Stomach (tissue), 8 donors: ENCODE measurements at regions not wholly inside any gene's neighbourhood (a gene's known extent, or its start where the extent isn't known, plus 50 kb on each side); places are given as distances from the start of the nearest gene placed in this dataset.
"Not testable (repeated sequence)": the region's sequence is repeated elsewhere in the genome, so short reads cannot be mapped to it uniquely, and the experiment has no call there.

Experiments used
- DNase-seq, 2 donors: peaks; one replicate each; pipeline versions ENCODE4 v3.0.0 to v3.0.0-alpha.2; 2013 to 2019
- H3K27ac ChIP-seq, 5 donors: fragments of 200-600 bp in 4 of 5; sonication (generic) in 4 of 5; one replicate each; pipeline ENCODE4 v1.5.1; 2013 to 2019; ENCODE audit warnings: mild to moderate bottlenecking in 1 of 5, moderate library complexity in 1 of 5
- H3K27me3 ChIP-seq, 3 donors: fragments of 200-600 bp; sonication (generic); one replicate each; pipeline ENCODE4 v1.5.1; 2017 to 2019; ENCODE audit warnings: mixed run types in 1 of 3
- H3K36me3 ChIP-seq, 4 donors: fragments of 200-600 bp; sonication (generic); 1 replicate in 3 of 4; 2 replicates in 1 of 4; pipeline ENCODE4 v1.5.1; 2016 to 2019
- H3K4me1 ChIP-seq, 4 donors: fragments of 200-600 bp; sonication (generic); one replicate each; pipeline ENCODE4 v1.5.1; 2016 to 2019
- H3K4me3 ChIP-seq, 4 donors: fragments of 200-600 bp; sonication (generic) in 3 of 4; one replicate each; pipeline ENCODE4 v1.5.1; 2016 to 2019; ENCODE audit warnings: mild to moderate bottlenecking in 1 of 4
- H3K9me3 ChIP-seq, 4 donors: fragments of 200-600 bp; sonication (generic); one replicate each; pipeline ENCODE4 v1.5.1; 2016 to 2019
- EP300 ChIP-seq: sonication (generic); formaldehyde crosslinking; IDR thresholded peaks from one replicate; pipeline ENCODE4 v1.6.1; 2017; ENCODE audit warnings: antibody characterized with exemption
- POLR2A ChIP-seq, 4 donors: fragments of 450-650 bp; IDR thresholded peaks; one replicate each; pipeline ENCODE4 v1.6.1; 2016; ENCODE audit warnings: antibody characterized with exemption in 4 of 4, control low read depth in 2 of 4, mild to moderate bottlenecking in 1 of 4, moderate library complexity in 1 of 4
- POLR2AphosphoS5 ChIP-seq, 3 donors: sonication (generic); formaldehyde crosslinking; IDR thresholded peaks; one replicate each; pipeline ENCODE4 v1.6.1; 2016; ENCODE audit warnings: antibody characterized with exemption in 3 of 3
- WGBS, 5 donors: extraction: QIAGEN DNeasy Blood & Tissue Kit in 3 of 5; methylation state at CpG; one replicate each; pipeline versions ENCODE4 v1.1.5 to v1.1.7; 2013 to 2018; 5-methylcytosine and 5-hydroxymethylcytosine counted together
- intact Hi-C: fragments of 100-400 bp; cut with DNase I; formaldehyde crosslinking; loops from one replicate; pipeline ENCODE4 v1.15.1; 2023; ENCODE audit warnings: low total_unique reads
- TF ChIP-seq, protein P1 (sequence below), 7 experiments: fragments of 450-650 bp in 4 of 7; fragments of 200-600 bp in 3 of 7; sonication (generic) in 3 of 7; IDR thresholded peaks; one replicate each; pipeline ENCODE4 v1.5.1; 2016 to 2019; ENCODE audit warnings: antibody characterized with exemption in 7 of 7, control low read depth in 2 of 7, mild to moderate bottlenecking in 1 of 7
- donor health status: healthy with polysubstance abuse.
- donor health status: Bipolar disorder and iron deficiency.
- donor health status: healthy.

DNA sequence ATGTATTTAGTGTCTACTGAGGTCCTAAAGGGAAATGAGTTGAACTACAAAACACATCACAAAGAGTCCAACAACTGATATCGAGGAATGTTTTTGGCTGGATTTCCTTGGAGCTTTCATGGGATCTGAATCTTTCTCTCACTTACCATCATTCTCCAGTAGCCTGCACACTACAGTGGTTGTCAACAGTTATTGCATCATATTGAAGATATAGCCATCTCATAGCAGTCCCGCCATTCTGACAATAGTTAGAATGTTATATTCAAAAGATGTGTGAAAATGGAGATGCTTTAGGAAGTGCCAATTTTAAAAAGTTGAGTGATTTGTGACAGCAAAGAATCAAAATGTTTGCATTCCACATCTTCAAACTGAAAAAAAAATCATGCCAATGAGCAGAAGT is 186.8 kb downstream of the DSC3 start:
- H3K4me3 ChIP-seq: no peak overlapping the region
- intact Hi-C loops: no loop called here
- no peaks in the 10 kb centered on the region for H3K4me1 ChIP-seq
- no peaks in the 10 kb centered on the region for H3K9me3 ChIP-seq
- TF ChIP-seq POLR2A (IDR thresholded peaks at IDR 0.05) (no peak), POLR2AphosphoS5 (IDR thresholded peaks at IDR 0.05) (no peak), EP300 (no peak)
- TF ChIP-seq, protein P1, sequence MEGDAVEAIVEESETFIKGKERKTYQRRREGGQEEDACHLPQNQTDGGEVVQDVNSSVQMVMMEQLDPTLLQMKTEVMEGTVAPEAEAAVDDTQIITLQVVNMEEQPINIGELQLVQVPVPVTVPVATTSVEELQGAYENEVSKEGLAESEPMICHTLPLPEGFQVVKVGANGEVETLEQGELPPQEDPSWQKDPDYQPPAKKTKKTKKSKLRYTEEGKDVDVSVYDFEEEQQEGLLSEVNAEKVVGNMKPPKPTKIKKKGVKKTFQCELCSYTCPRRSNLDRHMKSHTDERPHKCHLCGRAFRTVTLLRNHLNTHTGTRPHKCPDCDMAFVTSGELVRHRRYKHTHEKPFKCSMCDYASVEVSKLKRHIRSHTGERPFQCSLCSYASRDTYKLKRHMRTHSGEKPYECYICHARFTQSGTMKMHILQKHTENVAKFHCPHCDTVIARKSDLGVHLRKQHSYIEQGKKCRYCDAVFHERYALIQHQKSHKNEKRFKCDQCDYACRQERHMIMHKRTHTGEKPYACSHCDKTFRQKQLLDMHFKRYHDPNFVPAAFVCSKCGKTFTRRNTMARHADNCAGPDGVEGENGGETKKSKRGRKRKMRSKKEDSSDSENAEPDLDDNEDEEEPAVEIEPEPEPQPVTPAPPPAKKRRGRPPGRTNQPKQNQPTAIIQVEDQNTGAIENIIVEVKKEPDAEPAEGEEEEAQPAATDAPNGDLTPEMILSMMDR (IDR thresholded peaks at IDR 0.05): no peak
- no peak for DNase-seq
- no peak overlapping the region for H3K27ac ChIP-seq
- no peaks in the 10 kb centered on the region for H3K36me3 ChIP-seq
- H3K27me3 ChIP-seq: no peaks in the 10 kb centered on the region
- 77 to 83% (median 83%) methylated on average over 2 of the region's 2 CpGs for WGBS, 5 donors

GRCh38 chr18:30852980-30853379 is 189.6 kb downstream of the DSC3 start:
- no peak for DNase-seq
- Histone ChIP-seq H3K4me3 (no peak overlapping the region), H3K27me3 (no peaks in the 10 kb centered on the region), H3K9me3 (peaks cover 0 to 16% (median 10%) of the 10 kb centered on the region in 4 donors), H3K36me3 (no peaks in the 10 kb centered on the region), H3K27ac (no peak overlapping the region), H3K4me1 (no peaks in the 10 kb centered on the region)
- no peak for TF ChIP-seq POLR2A (IDR thresholded peaks at IDR 0.05)
- no peak for TF ChIP-seq EP300
- TF ChIP-seq POLR2AphosphoS5 (IDR thresholded peaks at IDR 0.05): no peak
- TF ChIP-seq, protein P1 (IDR thresholded peaks at IDR 0.05): no peak
- intact Hi-C loops: no loop called here

- H3K27ac ChIP-seq: no peak overlapping the region
- no peaks in the 10 kb centered on the region for H3K27me3 ChIP-seq
- no peak for TF ChIP-seq POLR2A (IDR thresholded peaks at IDR 0.05)
- TF ChIP-seq, protein P1 (IDR thresholded peaks at IDR 0.05): no peak
- intact Hi-C loops: no loop called here
- DNase-seq: no peak
- no peaks in the 10 kb centered on the region for H3K36me3 ChIP-seq
- peaks cover 0 to 16% (median 10%) of the 10 kb centered on the region in 4 donors for H3K9me3 ChIP-seq
- H3K4me1 ChIP-seq: no peaks in the 10 kb centered on the region
- WGBS, 5 donors: 62 to 69% (median 67%) methylated on average over 2 of the region's 2 CpGs
- no peak overlapping the region for H3K4me3 ChIP-seq
Observed at GRCh38 chr18:30852541-30852940, 190.0 kb downstream of the DSC3 start.

- WGBS, 5 donors: 96 to 100% (median 97%) methylated on average over 6 to 25 of the region's 25 CpGs
- H3K4me1 ChIP-seq, H3K27me3 ChIP-seq, intact Hi-C loops, H3K27ac ChIP-seq, DNase-seq, H3K4me3 ChIP-seq, H3K36me3 ChIP-seq: not testable (repeated sequence)
- H3K9me3 ChIP-seq: peaks cover 0 to 10% (median 9%) of the 10 kb centered on the region in 4 donors
Observed at GRCh38 chr18:30839056-30839561, 203.4 kb downstream of the DSC3 start.

GRCh38 chr18:30828700-30829099 is 213.8 kb downstream of the DSC3 start:
- DNase-seq: no peak
- no peak overlapping the region for H3K4me3 ChIP-seq
- H3K9me3 ChIP-seq: no peaks in the 10 kb centered on the region
- H3K27ac ChIP-seq: no peak overlapping the region
- 45 to 59% (median 54%) methylated on average over 2 of the region's 2 CpGs for WGBS, 5 donors
- H3K4me1 ChIP-seq: no peaks in the 10 kb centered on the region
- intact Hi-C loops: no loop called here
- H3K27me3 ChIP-seq: no peaks in the 10 kb centered on the region
- TF ChIP-seq, protein P1 (IDR thresholded peaks at IDR 0.05): no peak
- TF ChIP-seq POLR2AphosphoS5 (IDR thresholded peaks at IDR 0.05) (no peak), POLR2A (IDR thresholded peaks at IDR 0.05) (no peak), EP300 (no peak)
- H3K36me3 ChIP-seq: no peaks in the 10 kb centered on the region
